ENCODE measurements at regions not wholly inside any gene's neighbourhood (a gene's known extent, or its start where the extent isn't known, plus 50 kb on each side); places are given as distances from the start of the nearest gene placed in this dataset.
A peak's percentile ranks its signal among the peaks of the same experiment; 100 is the strongest.

DNA sequence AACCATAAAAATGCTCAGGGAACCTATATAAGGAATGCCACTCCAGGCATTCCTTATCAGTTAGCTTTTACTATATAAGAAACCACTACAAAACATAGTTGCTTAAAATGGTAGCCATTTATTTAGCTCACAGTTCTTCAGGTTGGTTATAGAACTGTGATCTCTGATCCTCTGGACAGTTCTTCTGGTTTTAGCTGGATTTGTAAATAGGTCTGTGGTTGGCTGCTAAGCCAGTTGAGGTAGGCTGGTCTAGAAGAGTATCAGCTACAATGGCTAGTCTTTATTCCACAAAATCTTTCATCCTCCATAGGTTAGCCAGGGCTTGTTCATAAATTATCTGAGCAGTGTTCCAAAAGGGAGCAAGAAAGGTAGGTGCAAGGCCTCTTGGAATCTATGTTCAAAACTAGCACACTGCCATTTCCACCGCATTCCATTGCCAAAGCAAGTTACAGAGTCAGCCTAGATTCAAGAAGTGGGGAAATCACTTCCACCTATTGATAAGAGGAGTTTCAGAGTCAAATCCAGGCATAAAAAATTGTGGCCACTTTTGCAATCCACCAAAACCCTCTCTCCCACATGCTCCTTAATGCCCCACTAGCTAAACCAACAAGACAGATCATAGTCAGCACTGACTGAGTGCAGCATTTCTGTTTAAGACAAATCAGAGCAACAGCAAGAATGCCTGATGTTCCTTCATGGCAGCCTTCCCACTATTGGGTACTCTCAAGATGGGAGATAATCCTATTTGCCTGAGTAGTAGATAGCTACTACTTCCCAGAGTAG, 146.4 kb downstream of the IRS1 start:
- DNase-seq (ENCODE audit: low read depth in 3 of 3) = no peak

DNA sequence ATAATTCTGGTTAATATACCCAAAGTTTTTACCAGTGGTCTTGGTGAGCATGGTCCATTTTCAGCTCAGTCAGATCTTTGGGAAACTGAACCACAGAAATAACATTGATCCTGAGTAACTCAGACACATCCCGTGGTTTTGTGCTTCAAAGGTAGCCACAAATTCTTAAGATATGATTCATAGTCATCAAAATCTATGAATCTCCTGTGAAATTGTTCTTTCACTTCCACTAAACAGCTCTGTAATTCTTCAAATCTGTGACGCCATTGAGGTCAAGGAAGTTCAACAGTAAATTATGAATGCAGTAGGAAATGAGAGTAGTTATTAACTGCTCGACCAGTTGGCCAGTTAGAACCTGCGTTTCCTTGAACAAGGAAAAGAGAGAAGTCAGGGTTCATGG, 147.3 kb downstream of the IRS1 start:
- no peak for DNase-seq (ENCODE audit: low read depth in 3 of 3)

DNA sequence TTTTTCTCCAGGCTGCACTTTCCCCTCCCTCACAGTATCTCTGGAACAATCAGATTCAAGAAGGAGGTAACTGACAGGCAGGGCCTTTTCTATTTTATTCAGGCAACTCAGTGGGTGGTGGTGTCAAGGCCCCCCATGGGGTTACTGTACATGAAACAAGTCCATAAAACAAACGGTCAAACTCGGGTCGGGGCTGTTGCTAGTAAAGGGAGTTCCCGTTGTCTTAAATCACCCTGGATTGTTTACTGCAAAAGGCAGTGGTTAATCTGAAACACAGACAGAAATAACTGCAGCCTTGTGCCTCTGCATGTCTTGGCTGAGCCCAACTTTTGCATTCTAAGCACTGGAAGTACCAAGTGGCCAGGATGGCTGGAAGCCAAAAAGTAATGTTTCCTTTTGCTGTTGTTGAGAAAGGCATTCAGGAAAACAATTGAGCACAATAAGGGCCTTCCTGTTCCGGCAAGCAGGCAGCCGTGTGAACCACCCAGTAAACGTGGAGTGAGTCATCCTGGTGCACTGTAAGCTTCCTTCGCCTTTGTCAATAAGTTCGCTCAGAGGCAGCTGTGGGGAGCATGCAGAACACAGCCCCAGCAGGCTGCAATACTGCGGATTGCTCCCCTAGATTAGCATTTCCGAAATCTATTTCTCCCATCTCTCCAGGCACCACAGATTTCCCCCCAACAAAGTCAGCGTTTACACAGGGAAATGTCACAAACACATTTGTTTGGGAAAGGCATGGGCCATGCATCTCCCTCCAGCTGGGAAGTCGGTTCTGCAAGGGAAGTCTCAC, 149.6 kb downstream of the IRS1 start:
- DNase-seq (ENCODE audit: low read depth in 3 of 3) = peak; percentile 6 to 30 (median 17)

DNA sequence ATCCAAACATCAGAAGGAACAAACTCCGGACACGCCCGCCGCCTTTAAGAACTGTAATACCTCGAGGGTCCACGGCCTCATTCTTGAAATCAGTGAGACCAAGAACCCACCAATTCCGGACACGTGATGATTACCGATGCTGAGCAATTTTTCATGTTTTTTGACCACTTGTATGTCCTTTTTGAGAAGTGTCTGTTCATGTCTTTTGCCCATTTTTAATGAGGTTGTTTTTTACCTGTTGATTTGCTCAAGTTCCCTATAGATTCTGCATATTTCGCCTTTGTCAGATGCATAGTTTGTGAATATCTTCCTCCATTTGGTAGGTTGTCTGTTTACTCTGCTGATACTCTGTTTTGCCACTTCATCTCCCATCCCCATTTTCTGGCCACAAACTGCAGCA, 150.4 kb downstream of the IRS1 start:
- DNase-seq (ENCODE audit: low read depth in 3 of 3) = no peak

DNA sequence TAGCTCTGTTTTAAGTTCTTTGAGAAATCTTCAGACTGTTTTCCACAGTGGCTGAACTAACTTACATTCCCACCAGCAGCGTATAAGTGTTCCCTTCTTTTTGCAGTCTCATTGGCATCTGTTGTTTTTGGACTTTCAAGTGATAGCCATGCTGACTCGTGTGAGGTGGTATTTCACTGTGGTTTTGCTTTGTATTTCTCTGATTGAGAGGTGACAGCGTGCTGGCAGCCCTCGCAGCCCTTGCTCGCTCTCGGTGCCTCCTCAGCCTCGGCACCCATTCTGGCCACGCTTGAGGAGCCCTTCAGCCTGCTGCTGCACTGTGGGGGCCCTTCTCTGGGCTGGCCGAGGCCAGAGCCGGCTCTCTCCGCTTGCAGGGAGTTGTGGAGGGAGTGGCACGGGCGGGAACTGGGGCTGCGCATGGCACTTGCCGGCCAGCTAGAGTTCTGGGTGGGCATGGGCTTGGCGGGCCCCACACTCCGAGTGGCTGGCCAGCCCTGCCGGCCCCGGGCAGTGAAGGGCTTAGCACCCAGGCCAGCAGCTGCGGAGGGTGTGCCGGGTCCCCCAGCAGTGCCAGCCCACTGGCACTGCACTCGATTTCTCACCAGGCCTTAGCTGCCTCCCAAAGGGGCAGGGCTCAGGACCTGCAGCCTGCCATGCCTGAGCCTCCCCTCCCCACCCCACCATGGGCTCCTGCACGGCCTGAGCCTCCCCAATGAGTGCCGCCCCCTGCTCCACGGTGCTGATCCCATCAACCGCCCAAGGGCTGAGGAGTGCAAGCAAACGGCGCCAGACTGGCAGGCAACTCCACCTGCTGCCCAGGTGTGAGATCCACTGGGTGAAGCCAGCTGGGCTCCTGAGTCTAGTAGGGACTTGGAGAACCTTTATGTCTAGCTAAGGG, 151.8 kb downstream of the IRS1 start:
- DNase-seq (ENCODE audit: low read depth in 3 of 3) = no peak

DNA sequence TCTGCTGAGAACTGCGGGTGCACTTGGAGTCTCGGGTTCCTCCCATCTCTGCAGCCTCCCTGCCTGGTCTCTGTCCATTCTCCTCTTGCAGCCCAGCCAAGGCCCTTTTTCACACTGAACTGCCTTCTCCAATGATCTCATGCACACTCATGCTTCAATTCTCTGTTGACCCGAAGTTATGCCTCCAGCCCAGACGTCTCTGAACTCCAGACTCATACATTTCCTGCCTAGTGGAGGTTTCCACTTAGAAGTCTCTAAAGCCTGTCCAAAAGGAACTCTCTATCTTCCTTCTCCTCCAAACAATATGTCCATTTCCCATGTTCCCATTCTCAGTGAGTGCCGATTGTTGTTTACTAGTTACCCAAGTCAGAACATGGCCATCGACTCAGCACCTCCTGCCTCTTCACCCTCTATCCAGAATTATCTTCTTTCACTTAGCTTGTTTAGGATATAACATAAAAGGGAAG, 155.2 kb downstream of the IRS1 start:
- no peak for DNase-seq (ENCODE audit: low read depth in 3 of 3)

DNA sequence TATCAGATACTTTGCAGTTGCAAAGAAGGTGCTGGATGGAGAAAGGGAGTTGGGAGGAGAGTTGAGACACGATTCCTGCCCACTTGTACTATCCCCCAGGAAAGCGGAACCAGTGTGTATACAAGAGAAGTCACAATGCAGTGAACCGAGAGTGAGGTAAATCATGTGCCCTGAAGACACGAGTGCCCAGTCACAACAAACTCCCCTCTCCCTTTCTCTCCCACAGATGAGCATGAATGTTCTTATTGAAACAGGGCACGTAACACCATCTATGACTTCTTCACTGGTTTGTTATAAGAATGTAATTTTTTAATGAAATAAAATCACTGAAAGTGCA, 155.7 kb downstream of the IRS1 start:
- no peak for DNase-seq (ENCODE audit: low read depth in 3 of 3)

DNA sequence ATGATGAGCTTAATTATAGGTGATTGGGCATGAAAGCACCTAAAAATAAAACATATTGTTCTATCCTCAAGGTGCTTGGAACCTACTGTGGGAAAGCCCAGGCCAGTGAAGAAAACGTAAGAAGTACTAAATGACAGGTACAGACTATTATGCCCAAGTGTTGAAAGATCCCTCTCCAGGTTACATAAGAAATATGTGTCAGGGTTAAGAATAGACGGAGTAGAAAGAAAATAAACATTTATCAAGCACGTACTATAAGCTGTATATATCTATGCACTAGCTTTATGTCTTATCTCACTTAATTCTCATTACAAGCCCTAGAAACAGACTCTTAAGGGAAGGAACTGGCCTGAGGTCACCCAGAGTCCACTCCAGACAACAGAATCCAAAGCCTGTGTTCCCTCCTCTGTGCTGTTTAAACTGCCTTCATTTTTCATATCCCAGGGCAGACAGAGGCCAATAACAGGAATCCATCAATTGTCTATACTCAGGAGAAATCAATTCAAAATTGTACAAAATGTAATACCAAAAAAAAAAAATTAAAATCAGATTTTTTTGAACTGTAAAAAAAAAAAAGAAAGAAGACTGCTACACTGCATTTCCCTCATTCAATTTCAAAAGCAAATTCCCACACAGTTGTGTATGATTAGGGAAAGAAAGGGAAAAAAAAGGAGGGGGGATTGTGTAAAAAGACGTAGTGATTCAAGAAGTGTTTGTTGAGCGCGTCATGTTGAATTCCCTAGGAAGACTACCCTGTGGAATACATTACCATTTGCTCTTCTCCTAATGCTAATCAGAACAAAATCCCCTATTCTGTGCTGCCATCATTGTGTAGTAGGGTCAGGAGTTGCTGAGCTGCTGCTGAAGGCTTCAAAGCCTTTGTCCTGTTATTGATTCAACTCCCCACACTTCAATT, 156.3 kb downstream of the IRS1 start:
- DNase-seq (ENCODE audit: low read depth in 3 of 3) = no peak

DNA sequence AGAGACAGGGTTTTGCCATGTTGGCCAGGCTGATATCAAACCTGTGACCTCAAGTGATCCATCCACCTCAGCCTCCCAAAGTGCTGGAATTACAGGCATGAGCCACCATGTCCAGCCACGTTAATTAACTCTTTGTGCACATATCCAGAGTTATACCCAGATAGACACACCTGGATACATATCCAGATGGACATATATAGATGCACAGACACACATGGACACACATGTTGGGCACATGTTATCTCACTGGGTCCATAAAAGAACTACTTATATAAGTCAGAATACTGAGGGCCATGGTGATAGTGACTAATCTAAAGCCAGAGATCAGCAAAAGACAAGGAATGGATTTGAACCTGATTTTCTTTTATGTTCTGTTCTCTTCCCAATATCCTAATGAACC, 158.6 kb downstream of the IRS1 start:
- no peak for DNase-seq (ENCODE audit: low read depth in 3 of 3)

DNA sequence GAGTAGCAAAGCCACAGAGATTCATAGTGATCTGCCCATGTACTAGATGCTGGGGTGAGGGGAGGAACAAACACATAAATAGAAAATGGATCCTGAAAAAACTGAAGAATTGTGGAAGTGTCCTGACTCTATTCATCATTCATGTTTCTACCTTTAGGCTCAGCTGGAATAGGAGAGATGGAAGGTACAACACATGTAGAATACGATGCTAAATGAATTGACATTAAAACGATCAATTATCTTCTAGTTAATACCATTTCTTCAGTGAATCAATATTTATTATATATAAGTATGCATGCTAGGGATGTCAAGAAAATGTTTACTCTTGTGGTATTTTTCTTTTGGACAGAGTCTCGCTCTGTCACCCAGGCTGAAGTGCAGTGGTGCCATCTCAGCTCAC, 159.1 kb downstream of the IRS1 start:
- no peak for DNase-seq (ENCODE audit: low read depth in 3 of 3)

DNA sequence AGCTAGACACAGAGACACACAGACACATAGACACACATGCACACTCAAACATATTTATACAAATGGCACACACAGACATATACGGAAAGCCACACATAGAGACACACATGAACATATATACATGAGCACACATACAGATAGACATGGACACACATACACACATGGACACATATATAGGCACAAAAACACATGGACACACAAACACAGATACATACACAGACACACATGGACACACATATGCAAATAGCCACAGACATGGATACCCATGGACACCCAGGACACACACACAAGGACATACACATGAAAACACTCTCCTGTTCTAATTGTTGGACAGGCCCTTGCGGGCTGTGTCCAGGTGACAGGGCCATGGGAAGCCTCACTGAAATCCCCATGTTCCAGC, 160.1 kb downstream of the IRS1 start:
- DNase-seq (ENCODE audit: low read depth in 3 of 3) = no peak

DNA sequence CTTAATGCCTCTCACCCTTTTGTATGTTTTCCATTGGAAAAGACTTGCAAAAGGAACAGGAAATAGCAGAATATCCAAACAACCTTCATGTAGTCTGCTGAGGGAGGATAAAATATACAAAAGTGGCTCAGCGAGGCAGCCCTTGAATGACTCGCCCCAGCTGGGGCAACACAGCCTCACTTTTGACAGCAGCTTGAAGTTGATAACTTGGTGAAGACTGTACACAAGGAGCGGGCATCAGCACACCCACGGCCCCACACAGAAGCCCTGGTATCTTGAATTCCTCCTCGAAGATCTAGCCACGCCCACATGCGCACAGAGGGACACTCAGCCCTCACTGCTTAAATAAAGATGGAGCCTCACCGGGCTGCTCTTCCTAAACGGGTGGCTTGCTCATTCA, 161.0 kb downstream of the IRS1 start:
- DNase-seq (ENCODE audit: low read depth in 3 of 3) = no peak

DNA sequence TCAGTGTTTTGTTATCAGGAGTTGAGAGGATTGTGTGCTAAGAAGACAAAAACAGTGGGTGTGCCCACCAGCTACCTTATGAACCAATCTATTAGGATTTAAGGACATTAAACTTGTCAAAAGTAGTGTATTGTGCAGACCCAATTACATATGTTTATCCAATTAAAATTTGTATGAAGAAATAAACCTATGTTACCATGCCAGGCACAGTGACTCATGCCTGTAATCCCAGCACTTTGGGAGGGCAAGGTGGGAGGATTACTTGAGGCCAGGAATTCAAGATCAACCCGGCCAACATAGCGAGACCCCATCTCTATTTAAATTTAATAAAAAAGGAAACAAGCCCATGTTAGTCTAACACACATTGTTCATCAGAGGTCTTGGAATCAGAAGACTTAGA, 162.2 kb downstream of the IRS1 start:
- no peak for DNase-seq (ENCODE audit: low read depth in 3 of 3)

DNA sequence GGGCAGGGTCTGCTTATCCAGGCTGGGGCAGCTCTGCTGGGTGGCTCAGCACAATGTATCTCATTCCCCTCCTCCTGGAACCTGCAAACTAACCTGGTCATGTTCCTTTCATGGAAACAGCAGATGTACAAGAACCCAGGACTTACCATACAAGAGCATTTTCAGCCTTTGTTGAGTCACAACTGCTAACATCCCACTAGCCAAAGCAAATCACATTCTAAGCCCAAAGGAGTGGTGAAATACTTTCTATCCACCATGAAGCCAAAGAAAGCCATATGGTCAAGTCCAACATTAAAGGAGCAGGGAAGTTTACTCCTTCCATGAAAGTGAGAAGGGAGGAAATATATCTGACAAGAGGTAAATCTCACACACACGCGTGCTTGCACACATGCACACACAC, 163.0 kb downstream of the IRS1 start:
- no peak for DNase-seq (ENCODE audit: low read depth in 3 of 3)

DNA sequence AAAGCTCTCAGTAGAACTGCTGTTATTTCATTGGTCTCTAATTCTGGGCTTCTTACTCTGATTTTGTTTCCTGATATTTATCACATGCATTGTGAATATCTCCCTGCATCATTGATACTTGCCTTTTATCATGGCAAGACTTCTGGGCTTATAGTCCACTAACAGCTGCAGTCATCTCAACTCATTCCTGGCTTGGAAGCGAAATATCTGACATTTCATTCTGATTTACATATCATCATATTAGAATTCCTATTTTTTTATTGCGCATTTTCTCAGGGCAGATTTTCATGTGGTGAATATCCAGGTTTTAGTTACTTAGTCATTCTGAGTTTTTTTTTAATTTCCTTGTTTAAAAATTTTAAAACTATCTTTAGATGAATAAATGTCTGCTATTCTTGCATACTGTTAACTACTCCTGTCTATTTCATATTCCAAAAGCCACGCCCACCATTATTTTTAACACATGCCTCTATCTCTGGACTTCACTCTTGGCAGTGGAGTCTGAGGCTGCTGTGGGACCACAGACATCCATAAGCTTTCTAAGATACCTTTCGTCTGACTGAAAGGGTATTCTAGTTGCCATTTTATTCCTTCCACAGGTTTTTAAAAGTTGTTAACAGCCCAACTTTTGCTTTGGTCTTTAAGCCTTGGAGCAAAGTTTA, 164.5 kb downstream of the IRS1 start:
- DNase-seq (ENCODE audit: low read depth in 3 of 3) = no peak

DNA sequence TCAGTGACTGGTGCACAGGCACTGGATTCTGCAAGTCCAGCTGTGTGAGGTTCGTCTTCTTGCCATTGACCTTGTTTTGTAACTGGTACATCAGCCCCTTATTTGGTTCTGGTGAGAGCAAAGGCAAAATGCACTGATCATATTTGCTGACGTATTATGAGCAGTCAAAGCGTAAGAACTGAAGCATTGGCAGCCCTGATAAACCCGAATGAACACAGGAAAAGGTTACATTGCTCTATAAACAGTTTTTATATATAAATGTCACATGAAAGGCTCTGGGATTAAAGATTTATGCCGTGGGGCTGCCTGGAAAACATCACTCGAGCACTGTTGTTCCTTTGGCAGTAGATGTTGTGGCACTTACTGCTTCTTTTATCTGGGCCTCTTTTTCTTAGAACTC, 167.9 kb downstream of the IRS1 start:
- DNase-seq (ENCODE audit: low read depth in 3 of 3) = no peak

DNA sequence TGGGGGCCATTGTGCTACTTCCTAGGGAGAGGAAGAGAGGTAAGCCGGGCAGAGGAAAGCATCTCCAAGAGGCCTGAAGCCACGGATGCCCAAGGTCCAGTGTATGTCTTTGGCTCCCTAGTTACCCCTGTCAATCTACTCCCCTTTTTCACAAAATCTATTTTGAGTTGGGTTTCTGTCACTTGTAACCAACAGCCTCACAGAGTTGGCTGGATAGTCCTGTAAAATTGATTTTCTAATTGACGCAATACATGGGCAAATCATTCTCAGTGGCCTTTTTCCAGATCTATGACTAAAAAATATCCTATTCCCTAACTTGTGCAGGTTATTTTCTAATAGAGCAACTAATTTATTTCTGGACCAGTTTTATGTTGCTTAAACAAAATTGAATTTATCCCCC, 168.4 kb downstream of the IRS1 start:
- DNase-seq (ENCODE audit: low read depth in 3 of 3) = no peak

DNA sequence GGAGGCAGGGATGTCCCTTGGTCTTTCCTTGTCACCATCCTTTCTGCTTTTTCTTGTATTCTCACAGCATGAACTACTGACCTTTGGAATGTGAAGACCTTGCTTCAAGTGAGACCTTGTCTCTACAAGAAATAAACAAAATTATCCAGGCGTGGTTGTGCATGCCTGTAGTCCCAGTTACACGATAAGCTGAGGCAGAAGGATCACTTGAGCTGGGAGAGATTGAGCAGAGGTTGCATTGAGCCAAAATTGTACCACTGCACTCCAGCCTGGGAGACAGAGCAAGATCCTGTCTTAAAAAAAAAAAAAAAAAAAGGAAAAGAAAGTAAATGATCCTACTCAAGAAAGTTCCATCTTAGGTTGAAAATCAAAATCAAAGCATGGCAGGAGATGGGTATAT, 173.7 kb downstream of the IRS1 start:
- DNase-seq (ENCODE audit: low read depth in 3 of 3) = no peak

DNA sequence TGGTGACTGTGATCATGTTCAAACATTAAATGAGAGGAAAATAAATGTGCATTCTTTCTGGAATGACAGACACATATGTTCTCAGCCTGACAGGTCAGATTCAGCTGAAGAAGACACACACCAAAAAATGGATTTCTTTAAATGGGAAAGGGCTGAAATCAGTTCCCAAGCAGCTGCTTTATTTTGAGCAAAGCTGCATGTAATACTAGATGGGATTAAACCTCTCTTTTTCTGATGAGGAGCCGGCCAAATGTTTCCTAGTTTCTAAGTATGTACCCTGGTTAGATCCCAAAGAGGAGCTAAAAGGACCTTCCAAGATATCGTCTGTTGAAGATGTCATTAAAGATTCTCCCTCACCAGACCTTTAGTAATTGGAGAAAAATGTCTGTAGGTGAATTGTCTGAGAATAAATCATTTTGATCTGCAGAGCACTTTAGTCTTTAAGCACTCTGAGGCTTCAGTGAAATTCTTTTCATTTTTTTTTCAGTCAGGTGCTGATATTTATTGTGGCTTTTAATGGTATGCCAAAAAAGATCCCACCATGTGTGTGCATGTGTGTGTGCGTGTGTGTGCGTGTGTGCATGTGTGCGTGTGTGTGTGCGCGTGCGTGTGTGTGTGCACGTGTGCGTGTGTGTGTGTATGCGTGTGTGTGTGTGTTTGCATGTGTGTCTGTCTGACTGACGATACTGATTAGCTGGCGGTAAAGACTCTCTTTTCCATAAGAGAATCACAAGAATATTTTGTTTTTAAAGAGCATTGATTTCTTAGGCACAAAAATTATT, 175.8 kb downstream of the IRS1 start:
- DNase-seq (ENCODE audit: low read depth in 3 of 3) = no peak

DNA sequence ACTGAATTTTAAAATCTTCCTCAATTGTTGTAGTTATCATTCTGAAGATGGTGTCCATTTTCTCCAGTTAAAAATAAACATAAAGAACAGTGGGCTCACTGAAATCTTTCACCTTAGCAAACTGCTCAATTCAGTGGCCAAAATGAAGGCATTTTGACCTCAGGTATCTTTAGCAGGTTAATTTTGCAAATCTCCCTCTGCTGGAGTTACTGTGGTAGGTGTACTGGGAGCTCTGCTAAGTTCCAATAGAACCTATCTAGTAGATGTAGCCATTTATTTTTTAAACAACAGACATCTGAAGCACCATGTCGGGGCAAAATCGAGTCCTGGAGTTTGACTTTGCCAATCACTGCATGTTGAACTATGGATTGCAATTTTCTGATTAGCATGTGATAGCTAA, 177.1 kb downstream of the IRS1 start:
- no peak for DNase-seq (ENCODE audit: low read depth in 3 of 3)

Measured in stimulated activated CD4-positive, alpha-beta T cell treated with anti-CD3 and anti-CD28 coated beads, TNF-alpha, amount 100 ng/mL, for 24 hours (primary cell).